ENCODE measurements at regions not wholly inside any gene's neighbourhood (a gene's known extent, or its start where the extent isn't known, plus 50 kb on each side); places are given as distances from the start of the nearest gene placed in this dataset.

- DNase-seq (ENCODE audit: extremely low read depth, low read depth): no peak
- peak; percentile 76 for TF ChIP-seq CTCF (IDR thresholded peaks at IDR 0.05; ENCODE audit: low read depth, low read length, missing control alignments)
- H3K4me3 ChIP-seq (replicated peaks; ENCODE audit: low read depth, low read length): no peak overlapping the region
These were observed 156.8 kb downstream of the KCNA5 start for GRCh38 chr12:5200278-5201087.

- H3K4me3 ChIP-seq (replicated peaks; ENCODE audit: low read depth, low read length): no peak overlapping the region
- TF ChIP-seq CTCF (IDR thresholded peaks at IDR 0.05; ENCODE audit: low read depth, low read length, missing control alignments): no peak
- DNase-seq (ENCODE audit: extremely low read depth, low read depth): no peak
These were observed 158.0 kb downstream of the KCNA5 start for GRCh38 chr12:5201554-5202218.

- no peak for TF ChIP-seq CTCF (IDR thresholded peaks at IDR 0.05; ENCODE audit: low read depth, low read length, missing control alignments)
- H3K4me3 ChIP-seq (replicated peaks; ENCODE audit: low read depth, low read length): no peak overlapping the region
- no peak for DNase-seq (ENCODE audit: extremely low read depth, low read depth)
These were observed 159.6 kb downstream of the KCNA5 start for GRCh38 chr12:5203274-5203673.

- DNase-seq (ENCODE audit: extremely low read depth, low read depth): no peak
- no peak for TF ChIP-seq CTCF (IDR thresholded peaks at IDR 0.05; ENCODE audit: low read depth, low read length, missing control alignments)
- H3K4me3 ChIP-seq (replicated peaks; ENCODE audit: low read depth, low read length): no peak overlapping the region
These were observed 160.0 kb downstream of the KCNA5 start for GRCh38 chr12:5203720-5204119.

- no peak for TF ChIP-seq CTCF (IDR thresholded peaks at IDR 0.05; ENCODE audit: low read depth, low read length, missing control alignments)
- DNase-seq (ENCODE audit: extremely low read depth, low read depth): no peak
- H3K4me3 ChIP-seq (replicated peaks; ENCODE audit: low read depth, low read length): no peak overlapping the region
These were observed 160.6 kb downstream of the KCNA5 start for GRCh38 chr12:5204271-5204670.

- no peak for TF ChIP-seq CTCF (IDR thresholded peaks at IDR 0.05; ENCODE audit: low read depth, low read length, missing control alignments)
- DNase-seq (ENCODE audit: extremely low read depth, low read depth): no peak
- no peak overlapping the region for H3K4me3 ChIP-seq (replicated peaks; ENCODE audit: low read depth, low read length)
These were observed 161.2 kb downstream of the KCNA5 start for GRCh38 chr12:5204831-5205230.
